ENCODE measurements at regions not wholly inside any gene's neighbourhood (a gene's known extent, or its start where the extent isn't known, plus 50 kb on each side); places are given as distances from the start of the nearest gene placed in this dataset.
"Not testable (repeated sequence)": the region's sequence is repeated elsewhere in the genome, so short reads cannot be mapped to it uniquely, and the experiment has no call there.

DNA sequence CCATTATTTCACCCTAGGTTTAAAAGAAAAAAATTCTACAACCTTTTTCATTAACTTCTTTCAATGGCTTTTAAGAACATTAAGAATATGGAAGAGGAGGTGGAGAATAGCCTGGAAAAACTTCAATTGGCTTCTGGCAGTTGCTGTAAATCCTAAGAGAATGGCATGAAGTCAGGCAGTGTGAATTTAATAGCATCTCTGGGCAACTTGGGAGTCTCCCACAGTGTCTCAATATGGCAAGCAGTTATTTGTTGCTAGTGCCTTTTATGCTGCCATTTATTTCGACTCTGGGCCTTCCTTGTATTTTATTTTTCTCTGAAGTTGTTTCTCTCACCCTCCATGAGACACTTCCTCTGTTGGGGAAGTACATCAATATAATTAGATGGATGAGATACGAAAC, 322.1 kb downstream of the CBLL2 start:
- TF ChIP-seq, protein P1, sequence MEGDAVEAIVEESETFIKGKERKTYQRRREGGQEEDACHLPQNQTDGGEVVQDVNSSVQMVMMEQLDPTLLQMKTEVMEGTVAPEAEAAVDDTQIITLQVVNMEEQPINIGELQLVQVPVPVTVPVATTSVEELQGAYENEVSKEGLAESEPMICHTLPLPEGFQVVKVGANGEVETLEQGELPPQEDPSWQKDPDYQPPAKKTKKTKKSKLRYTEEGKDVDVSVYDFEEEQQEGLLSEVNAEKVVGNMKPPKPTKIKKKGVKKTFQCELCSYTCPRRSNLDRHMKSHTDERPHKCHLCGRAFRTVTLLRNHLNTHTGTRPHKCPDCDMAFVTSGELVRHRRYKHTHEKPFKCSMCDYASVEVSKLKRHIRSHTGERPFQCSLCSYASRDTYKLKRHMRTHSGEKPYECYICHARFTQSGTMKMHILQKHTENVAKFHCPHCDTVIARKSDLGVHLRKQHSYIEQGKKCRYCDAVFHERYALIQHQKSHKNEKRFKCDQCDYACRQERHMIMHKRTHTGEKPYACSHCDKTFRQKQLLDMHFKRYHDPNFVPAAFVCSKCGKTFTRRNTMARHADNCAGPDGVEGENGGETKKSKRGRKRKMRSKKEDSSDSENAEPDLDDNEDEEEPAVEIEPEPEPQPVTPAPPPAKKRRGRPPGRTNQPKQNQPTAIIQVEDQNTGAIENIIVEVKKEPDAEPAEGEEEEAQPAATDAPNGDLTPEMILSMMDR (IDR thresholded peaks at IDR 0.05; ENCODE audit: low read depth, low read length): no peak
- H3K4me3 ChIP-seq (ENCODE audit: low read depth, low read length): no peak overlapping the region

GRCh38 chrX:22603060-22603459, 330.3 kb downstream of the CBLL2 start:
- TF ChIP-seq, protein P1 (IDR thresholded peaks at IDR 0.05; ENCODE audit: low read depth, low read length): no peak
- H3K4me3 ChIP-seq (ENCODE audit: low read depth, low read length): no peak overlapping the region

DNA sequence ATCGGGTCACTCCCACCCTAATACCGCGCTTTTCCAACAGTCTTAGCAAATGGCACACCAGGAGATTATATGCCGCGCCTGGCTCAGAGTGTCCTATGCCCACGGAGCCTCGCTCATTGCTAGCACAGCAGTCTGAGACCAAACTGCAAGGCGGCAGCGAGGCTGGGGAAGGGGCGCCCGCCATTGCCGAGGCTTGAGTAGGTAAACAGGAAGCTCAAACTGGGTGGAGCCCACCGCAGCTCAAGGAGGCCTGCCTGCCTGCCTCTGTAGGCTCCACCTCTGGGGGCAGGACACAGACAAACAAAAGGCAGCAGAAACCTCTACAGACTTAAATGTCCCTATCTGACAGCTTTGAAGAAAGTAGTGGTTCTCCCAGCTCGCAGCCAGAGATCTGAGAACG, 336.7 kb downstream of the CBLL2 start:
- not testable (repeated sequence) for H3K4me3 ChIP-seq (ENCODE audit: low read depth, low read length)

GRCh38 chrX:22616867-22617266, 344.2 kb downstream of the CBLL2 start:
- H3K4me3 ChIP-seq (ENCODE audit: low read depth, low read length): no peak overlapping the region
- TF ChIP-seq, protein P1 (IDR thresholded peaks at IDR 0.05; ENCODE audit: low read depth, low read length): no peak

DNA sequence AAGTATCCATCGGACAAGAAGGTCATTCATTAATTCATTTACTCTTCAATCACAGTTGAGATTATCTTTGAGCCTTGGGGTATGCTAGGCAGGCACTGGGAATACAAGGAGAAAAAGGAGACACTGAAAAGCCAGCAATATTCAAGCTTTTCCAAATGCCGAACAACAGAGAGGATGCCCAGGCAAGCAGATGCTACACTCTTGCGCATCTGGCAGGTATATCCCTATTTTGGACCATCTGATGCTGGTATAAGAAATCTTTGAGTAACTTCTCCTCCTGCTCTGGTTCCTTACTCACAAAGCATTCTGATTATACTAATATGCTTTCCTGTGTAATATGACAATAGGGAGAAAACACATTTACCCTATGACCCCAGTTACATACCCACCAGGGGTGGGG, 354.9 kb downstream of the CBLL2 start:
- H3K4me3 ChIP-seq (ENCODE audit: low read depth, low read length): no peak overlapping the region
- TF ChIP-seq, protein P1 (IDR thresholded peaks at IDR 0.05; ENCODE audit: low read depth, low read length): no peak

GRCh38 chrX:22628275-22628674, 355.6 kb downstream of the CBLL2 start:
- TF ChIP-seq, protein P1 (IDR thresholded peaks at IDR 0.05; ENCODE audit: low read depth, low read length): no peak
- H3K4me3 ChIP-seq (ENCODE audit: low read depth, low read length): no peak overlapping the region

DNA sequence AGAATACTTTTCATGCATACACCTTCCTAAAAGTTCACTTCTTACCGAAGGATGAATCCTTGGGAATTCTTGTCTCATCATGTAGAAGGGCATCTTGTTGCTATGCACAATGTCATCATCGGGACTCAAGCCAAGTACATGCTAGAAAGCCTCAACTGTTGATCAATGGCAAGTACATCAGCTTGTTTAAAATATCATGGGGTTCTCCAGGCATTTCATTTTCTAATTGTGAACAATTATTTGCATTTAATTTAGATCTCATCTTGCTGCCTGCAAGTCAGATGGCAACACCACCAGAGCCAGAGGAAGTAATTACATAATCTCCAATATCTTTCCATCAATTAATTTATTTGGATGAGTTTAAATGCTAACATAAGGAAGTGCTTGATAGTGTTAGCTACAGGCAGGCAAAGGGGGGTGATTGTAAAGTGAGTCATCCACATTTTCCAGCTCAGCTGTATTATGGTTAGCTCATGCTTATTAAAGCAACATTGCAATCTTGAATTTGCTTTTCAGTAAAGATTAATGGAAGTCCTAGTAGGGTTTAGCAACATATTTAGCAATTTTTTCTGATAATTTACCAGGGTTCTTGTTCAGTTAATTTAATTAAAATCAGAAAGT, 356.5 kb downstream of the CBLL2 start:
- TF ChIP-seq, protein P1 (IDR thresholded peaks at IDR 0.05; ENCODE audit: low read depth, low read length): no peak
- no peak overlapping the region for H3K4me3 ChIP-seq (ENCODE audit: low read depth, low read length)

DNA sequence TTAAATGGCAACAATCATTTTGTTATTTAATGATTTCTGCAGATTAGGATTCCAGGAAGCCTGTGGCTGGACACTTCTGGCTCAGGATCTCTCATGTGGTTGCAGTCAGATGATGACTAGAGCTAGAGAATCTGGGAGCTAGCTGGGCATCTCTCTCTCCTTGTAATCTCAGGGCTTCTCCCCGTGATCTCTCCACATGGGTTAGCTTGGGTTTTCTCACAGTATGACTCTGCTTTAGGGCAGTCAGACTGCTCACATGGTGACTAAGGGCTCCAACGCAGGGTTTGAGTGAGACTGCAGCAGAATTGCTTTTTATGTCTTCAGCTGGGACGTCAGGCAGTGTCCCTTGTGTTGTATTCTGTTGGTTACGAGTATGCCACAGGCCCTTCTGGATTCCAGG, 361.4 kb downstream of the CBLL2 start:
- no peak overlapping the region for H3K4me3 ChIP-seq (ENCODE audit: low read depth, low read length)
- TF ChIP-seq, protein P1 (IDR thresholded peaks at IDR 0.05; ENCODE audit: low read depth, low read length): no peak

Measured in WI38 (cell line).